ENCODE measurements at regions not wholly inside any gene's neighbourhood (a gene's known extent, or its start where the extent isn't known, plus 50 kb on each side); places are given as distances from the start of the nearest gene placed in this dataset.

- DNase-seq (ENCODE audit: low spot score) (no peak), ATAC-seq (ENCODE audit: low FRiP score) (no peak)
- TF ChIP-seq CTCF (IDR thresholded peaks at IDR 0.05), result no peak
These were observed 205.0 kb downstream of the TFEC start for GRCh38 chr7:115825456-115826115.

- ATAC-seq (ENCODE audit: low FRiP score) (no peak), DNase-seq (ENCODE audit: low spot score) (no peak)
- TF ChIP-seq CTCF (IDR thresholded peaks at IDR 0.05), result no peak
These were observed 207.8 kb downstream of the TFEC start for GRCh38 chr7:115822801-115823200.

- TF ChIP-seq CTCF (IDR thresholded peaks at IDR 0.05), result no peak
- DNase-seq (ENCODE audit: low spot score) (no peak), ATAC-seq (ENCODE audit: low FRiP score) (no peak)
These were observed 208.2 kb downstream of the TFEC start for GRCh38 chr7:115822380-115822779.

GRCh38 chr7:115816318-115816974 is 214.1 kb downstream of the TFEC start:
- DNase-seq (ENCODE audit: low spot score), result no peak
- no peak for ATAC-seq (ENCODE audit: low FRiP score)
- no peak for TF ChIP-seq CTCF (IDR thresholded peaks at IDR 0.05)

GRCh38 chr7:115812794-115813193 is 217.8 kb downstream of the TFEC start:
- no peak for ATAC-seq (ENCODE audit: low FRiP score)
- no peak for TF ChIP-seq CTCF (IDR thresholded peaks at IDR 0.05)

GRCh38 chr7:115805458-115805857 is 225.1 kb downstream of the TFEC start:
- TF ChIP-seq CTCF (IDR thresholded peaks at IDR 0.05), result no peak
- no peak for ATAC-seq (ENCODE audit: low FRiP score)
- DNase-seq (ENCODE audit: low spot score), result no peak

More at GRCh38 chr7:115812794-115813193, 217.8 kb downstream of the TFEC start:
- no peak for DNase-seq (ENCODE audit: low spot score)

GRCh38 chr7:115802415-115802814 is 228.1 kb downstream of the TFEC start:
- TF ChIP-seq CTCF (IDR thresholded peaks at IDR 0.05), result no peak
- no peak for DNase-seq (ENCODE audit: low spot score)
- ATAC-seq (ENCODE audit: low FRiP score), result no peak

All from omental fat pad (tissue), 3 donors.